GM12878 (cell line): ENCODE measurements at regions not wholly inside any gene's neighbourhood (a gene's known extent, or its start where the extent isn't known, plus 50 kb on each side); places are given as distances from the start of the nearest gene placed in this dataset.

Experiments
- ATAC-seq: fragments of 200-7000 bp; cut with Tn5 transposase; 3 replicates; pipeline ENCODE4 v1.9.1; 2020; ENCODE audit warnings: mild to moderate bottlenecking, moderate library complexity
- BruUV-seq: library from RNA; stranded (reverse); fragments of 400-500 nt; replicated peaks from 2 replicates; lab custom pipeline; 2021; lab: Mats Ljungman, UMichigan
- CTCF ChIA-PET: fragments of 300-600 bp; sonication (Branson Sonifier 250); formaldehyde crosslinking; extraction: SDS; loops from one replicate; lab custom pipeline; 2021; ENCODE audit warnings: inconsistent platforms; lab: Yijun Ruan, JAX
- POLR2A ChIA-PET: fragments of 350-600 bp; formaldehyde crosslinking; extraction: SDS; loops from one replicate; lab custom pipeline; 2021; ENCODE audit warnings: inconsistent platforms; lab: Charles Lee
- RAD21 ChIA-PET: fragments of 300-600 bp; sonication (Branson Sonifier 250); formaldehyde crosslinking; loops from one replicate; lab custom pipeline; 2023; ENCODE audit warnings: antibody characterized with exemption; ENCODE audit not compliant: unreplicated experiment; lab: Charles Lee
- SMC1A ChIA-PET: fragments of 300-600 bp; sonication (Branson Sonifier 250); formaldehyde crosslinking; loops from one replicate; lab custom pipeline; 2023; ENCODE audit not compliant: unreplicated experiment, uncharacterized antibody; lab: Charles Lee
- DNase-seq: peaks from one replicate; pipeline ENCODE4 v3.0.0-alpha.2; 2011; ENCODE audit warnings: low read depth, low spot score
- FAIRE-seq: peaks from 3 replicates; lab custom pipeline; 2011; peaks lifted over from hg19 to GRCh38; lab: Jason Lieb, UNC
- H2AFZ ChIP-seq: 2 replicates; pipeline ENCODE4 v1.6.0; 2011; ENCODE audit warnings: low read depth, low read length, control low read depth; ENCODE audit not compliant: control insufficient read depth
- H3K27ac ChIP-seq: 2 replicates; pipeline ENCODE4 v1.5.1; 2011; ENCODE audit warnings: control low read depth; ENCODE audit not compliant: control insufficient read depth, insufficient read depth
- H3K27me3 ChIP-seq, 2 experiments: replicated peaks in 1 of 2; 2 replicates each; pipeline versions ENCODE4 v1.6.0 to v1.6.1; 2011; ENCODE audit warnings: low read length in 1 of 2; ENCODE audit not compliant: control insufficient read depth in 2 of 2, insufficient read depth in 2 of 2
- H3K36me3 ChIP-seq, 2 experiments: 2 replicates each; pipeline ENCODE4 v1.5.1; 2011; ENCODE audit warnings: low read length in 1 of 2; ENCODE audit not compliant: control insufficient read depth in 2 of 2, insufficient read depth in 2 of 2
- H3K4me1 ChIP-seq: 2 replicates; pipeline ENCODE4 v1.6.1; 2011; ENCODE audit warnings: mild to moderate bottlenecking, low read length, moderate library complexity, mixed read lengths; ENCODE audit not compliant: control insufficient read depth, insufficient read depth
- H3K4me2 ChIP-seq: 2 replicates; pipeline ENCODE4 v1.6.0; 2011; ENCODE audit warnings: control low read depth; ENCODE audit not compliant: control insufficient read depth, insufficient read depth
- H3K4me3 ChIP-seq: fragments of 200-600 bp; sonication (generic); 2 replicates; pipeline ENCODE4 v1.5.1; 2016
- H3K79me2 ChIP-seq: 2 replicates; pipeline ENCODE4 v1.6.0; 2011; ENCODE audit warnings: low read length; ENCODE audit not compliant: control insufficient read depth, insufficient read depth
- H3K9ac ChIP-seq: 2 replicates; pipeline ENCODE4 v1.8.0; 2011; ENCODE audit warnings: low read length, control low read depth, mixed read lengths; ENCODE audit not compliant: control insufficient read depth, insufficient read depth
- H3K9me3 ChIP-seq: replicated peaks from 3 replicates; pipeline ENCODE4 v1.5.1; 2011; ENCODE audit warnings: mild to moderate bottlenecking, low read length; ENCODE audit not compliant: control insufficient read depth, insufficient read depth
- H4K20me1 ChIP-seq: 2 replicates; pipeline ENCODE4 v1.6.0; 2011; ENCODE audit not compliant: control insufficient read depth, insufficient read depth
- BRCA1 ChIP-seq: IDR thresholded peaks from 2 replicates; pipeline ENCODE4 v1.6.1; 2011; ENCODE audit warnings: low read depth, low read length, improper control_type of control experiment
- ESRRA ChIP-seq: IDR thresholded peaks from 2 replicates; pipeline ENCODE4 v1.6.1; 2012; ENCODE audit warnings: mild to moderate bottlenecking, low read length, improper control_type of control experiment
- GATAD2B ChIP-seq: fragments of 450-650 bp; conservative IDR thresholded peaks from 2 replicates; pipeline ENCODE4 v1.6.1; 2017; ENCODE audit warnings: low read depth, mild to moderate bottlenecking, moderate library complexity
- KDM1A ChIP-seq: fragments of 200-600 bp; sonication (generic); IDR thresholded peaks from 2 replicates; pipeline ENCODE4 v1.6.1; 2016; ENCODE audit warnings: borderline replicate concordance
- MYC ChIP-seq: IDR thresholded peaks from 2 replicates; pipeline ENCODE4 v1.6.1; 2011; ENCODE audit warnings: mild to moderate bottlenecking, low read length, moderate library complexity, inconsistent platforms; ENCODE audit not compliant: insufficient read depth, insufficient replicate concordance, insufficient read length, severe bottlenecking
- RUNX3 ChIP-seq: IDR thresholded peaks from 2 replicates; pipeline ENCODE4 v1.6.1; 2012; ENCODE audit warnings: low read length, inconsistent platforms
- SMAD5 ChIP-seq: IDR thresholded peaks from 2 replicates; pipeline ENCODE4 v1.6.1; 2016; ENCODE audit warnings: antibody characterized with exemption, low read depth
- SMARCA5 ChIP-seq: fragments of 450-650 bp; IDR thresholded peaks from 2 replicates; pipeline ENCODE4 v1.6.1; 2017; ENCODE audit warnings: mild to moderate bottlenecking
- TCF3 ChIP-seq: IDR thresholded peaks from 2 replicates; pipeline ENCODE4 v1.6.1; 2012; ENCODE audit warnings: low read depth, mild to moderate bottlenecking, low read length, borderline replicate concordance; ENCODE audit not compliant: insufficient read depth
- YBX1 ChIP-seq: fragments of 450-650 bp; IDR thresholded peaks from 2 replicates; pipeline ENCODE4 v1.6.1; 2016; ENCODE audit warnings: antibody characterized with exemption
- ZNF24 ChIP-seq: fragments of 450-650 bp; IDR thresholded peaks from 2 replicates; pipeline ENCODE4 v1.6.1; 2017; ENCODE audit warnings: antibody characterized with exemption, mild to moderate bottlenecking
- WGBS: methylation state at CpG from one replicate; pipeline ENCODE4 v1.1.6; 2016; ENCODE audit warnings: low lambda C conversion rate; ENCODE audit not compliant: insufficient replicate concordance, insufficient coverage; ENCODE audit errors: missing lambda C conversion rate; 5-methylcytosine and 5-hydroxymethylcytosine counted together
- in situ Hi-C: fragments of 300-500 bp; cut with MboI; formaldehyde crosslinking; loops from 9 replicates; pipeline ENCODE4 v1.14.3; 2018; ENCODE audit warnings: mixed read lengths
- intact Hi-C: fragments of 100-400 bp; cut with micrococcal nuclease; formaldehyde crosslinking; loops from one replicate; pipeline ENCODE4 v1.14.2; 2022; ENCODE audit not compliant: unreplicated experiment
- TF ChIP-seq, protein P1 (sequence below): IDR thresholded peaks from 2 replicates; pipeline ENCODE4 v1.6.1; 2012; ENCODE audit warnings: mild to moderate bottlenecking, low read depth, low read length
- TF ChIP-seq, protein P2 (sequence below): IDR thresholded peaks from 2 replicates; pipeline ENCODE4 v1.6.1; 2012; ENCODE audit warnings: improper control_type of control experiment, low read depth, low read length; ENCODE audit not compliant: insufficient replicate concordance
- TF ChIP-seq, protein P3 (sequence below): IDR thresholded peaks from 2 replicates; pipeline ENCODE4 v1.6.1; 2012; ENCODE audit warnings: low read depth, low read length, improper control_type of control experiment
- TF ChIP-seq, protein P4 (sequence below): fragments of 150-350 bp; IDR thresholded peaks from 2 replicates; pipeline ENCODE4 v1.6.1; 2014; ENCODE audit warnings: mild to moderate bottlenecking, low read depth, low read length

DNA sequence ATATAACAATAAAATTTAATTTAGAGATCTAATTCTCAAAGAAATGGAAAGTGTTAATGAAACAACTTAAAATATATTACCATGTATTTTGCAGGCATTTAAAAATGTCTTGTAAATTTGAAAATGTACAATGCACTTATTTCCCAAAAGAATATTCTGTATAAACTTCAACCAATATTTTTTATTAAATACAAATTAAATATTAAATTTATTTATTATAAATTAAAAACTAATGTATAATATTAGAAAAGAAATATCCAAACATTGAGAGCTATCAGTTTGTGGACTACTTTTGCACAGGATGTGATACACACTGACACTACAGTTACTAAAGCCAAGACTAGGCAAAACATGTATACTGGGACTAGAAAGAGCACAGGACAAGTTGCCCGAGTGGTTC lies 707.0 kb upstream of the NRSN1 start:
- Histone ChIP-seq H3K4me3 (no peak overlapping the region), H3K4me2 (no peak overlapping the region), H3K4me1 (no peaks in the 10 kb centered on the region), H3K36me3 (no peaks in the 10 kb centered on the region), H3K9ac (no peak overlapping the region), H3K27ac (no peak overlapping the region), H2AFZ (no peak overlapping the region), H3K79me2 (no peaks in the 10 kb centered on the region), H4K20me1 (no peaks in the 10 kb centered on the region), H3K27me3 (no peaks in the 10 kb centered on the region), H3K9me3 (no peaks in the 10 kb centered on the region)
- no peak for ATAC-seq
- FAIRE-seq = no peak
- ChIA-PET POLR2A (no interaction called here), RAD21 (no interaction called here), SMC1A (no interaction called here), CTCF (interaction anchor here (1.7 kb wide), 1 partner anchor 169 kb away, joined by 3 read pairs; no protein-coding TSS in a partner anchor)
- intact Hi-C loops = no loop called here
- WGBS = 5% methylated on average over 1 of the region's 1 CpG
- no peak for DNase-seq
- in situ Hi-C loops = no loop called here
- BruUV-seq = no TSS peak
- TF ChIP-seq, protein P1, sequence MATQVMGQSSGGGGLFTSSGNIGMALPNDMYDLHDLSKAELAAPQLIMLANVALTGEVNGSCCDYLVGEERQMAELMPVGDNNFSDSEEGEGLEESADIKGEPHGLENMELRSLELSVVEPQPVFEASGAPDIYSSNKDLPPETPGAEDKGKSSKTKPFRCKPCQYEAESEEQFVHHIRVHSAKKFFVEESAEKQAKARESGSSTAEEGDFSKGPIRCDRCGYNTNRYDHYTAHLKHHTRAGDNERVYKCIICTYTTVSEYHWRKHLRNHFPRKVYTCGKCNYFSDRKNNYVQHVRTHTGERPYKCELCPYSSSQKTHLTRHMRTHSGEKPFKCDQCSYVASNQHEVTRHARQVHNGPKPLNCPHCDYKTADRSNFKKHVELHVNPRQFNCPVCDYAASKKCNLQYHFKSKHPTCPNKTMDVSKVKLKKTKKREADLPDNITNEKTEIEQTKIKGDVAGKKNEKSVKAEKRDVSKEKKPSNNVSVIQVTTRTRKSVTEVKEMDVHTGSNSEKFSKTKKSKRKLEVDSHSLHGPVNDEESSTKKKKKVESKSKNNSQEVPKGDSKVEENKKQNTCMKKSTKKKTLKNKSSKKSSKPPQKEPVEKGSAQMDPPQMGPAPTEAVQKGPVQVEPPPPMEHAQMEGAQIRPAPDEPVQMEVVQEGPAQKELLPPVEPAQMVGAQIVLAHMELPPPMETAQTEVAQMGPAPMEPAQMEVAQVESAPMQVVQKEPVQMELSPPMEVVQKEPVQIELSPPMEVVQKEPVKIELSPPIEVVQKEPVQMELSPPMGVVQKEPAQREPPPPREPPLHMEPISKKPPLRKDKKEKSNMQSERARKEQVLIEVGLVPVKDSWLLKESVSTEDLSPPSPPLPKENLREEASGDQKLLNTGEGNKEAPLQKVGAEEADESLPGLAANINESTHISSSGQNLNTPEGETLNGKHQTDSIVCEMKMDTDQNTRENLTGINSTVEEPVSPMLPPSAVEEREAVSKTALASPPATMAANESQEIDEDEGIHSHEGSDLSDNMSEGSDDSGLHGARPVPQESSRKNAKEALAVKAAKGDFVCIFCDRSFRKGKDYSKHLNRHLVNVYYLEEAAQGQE = no peak
- no peak for TF ChIP-seq GATAD2B
- TF ChIP-seq, protein P2, sequence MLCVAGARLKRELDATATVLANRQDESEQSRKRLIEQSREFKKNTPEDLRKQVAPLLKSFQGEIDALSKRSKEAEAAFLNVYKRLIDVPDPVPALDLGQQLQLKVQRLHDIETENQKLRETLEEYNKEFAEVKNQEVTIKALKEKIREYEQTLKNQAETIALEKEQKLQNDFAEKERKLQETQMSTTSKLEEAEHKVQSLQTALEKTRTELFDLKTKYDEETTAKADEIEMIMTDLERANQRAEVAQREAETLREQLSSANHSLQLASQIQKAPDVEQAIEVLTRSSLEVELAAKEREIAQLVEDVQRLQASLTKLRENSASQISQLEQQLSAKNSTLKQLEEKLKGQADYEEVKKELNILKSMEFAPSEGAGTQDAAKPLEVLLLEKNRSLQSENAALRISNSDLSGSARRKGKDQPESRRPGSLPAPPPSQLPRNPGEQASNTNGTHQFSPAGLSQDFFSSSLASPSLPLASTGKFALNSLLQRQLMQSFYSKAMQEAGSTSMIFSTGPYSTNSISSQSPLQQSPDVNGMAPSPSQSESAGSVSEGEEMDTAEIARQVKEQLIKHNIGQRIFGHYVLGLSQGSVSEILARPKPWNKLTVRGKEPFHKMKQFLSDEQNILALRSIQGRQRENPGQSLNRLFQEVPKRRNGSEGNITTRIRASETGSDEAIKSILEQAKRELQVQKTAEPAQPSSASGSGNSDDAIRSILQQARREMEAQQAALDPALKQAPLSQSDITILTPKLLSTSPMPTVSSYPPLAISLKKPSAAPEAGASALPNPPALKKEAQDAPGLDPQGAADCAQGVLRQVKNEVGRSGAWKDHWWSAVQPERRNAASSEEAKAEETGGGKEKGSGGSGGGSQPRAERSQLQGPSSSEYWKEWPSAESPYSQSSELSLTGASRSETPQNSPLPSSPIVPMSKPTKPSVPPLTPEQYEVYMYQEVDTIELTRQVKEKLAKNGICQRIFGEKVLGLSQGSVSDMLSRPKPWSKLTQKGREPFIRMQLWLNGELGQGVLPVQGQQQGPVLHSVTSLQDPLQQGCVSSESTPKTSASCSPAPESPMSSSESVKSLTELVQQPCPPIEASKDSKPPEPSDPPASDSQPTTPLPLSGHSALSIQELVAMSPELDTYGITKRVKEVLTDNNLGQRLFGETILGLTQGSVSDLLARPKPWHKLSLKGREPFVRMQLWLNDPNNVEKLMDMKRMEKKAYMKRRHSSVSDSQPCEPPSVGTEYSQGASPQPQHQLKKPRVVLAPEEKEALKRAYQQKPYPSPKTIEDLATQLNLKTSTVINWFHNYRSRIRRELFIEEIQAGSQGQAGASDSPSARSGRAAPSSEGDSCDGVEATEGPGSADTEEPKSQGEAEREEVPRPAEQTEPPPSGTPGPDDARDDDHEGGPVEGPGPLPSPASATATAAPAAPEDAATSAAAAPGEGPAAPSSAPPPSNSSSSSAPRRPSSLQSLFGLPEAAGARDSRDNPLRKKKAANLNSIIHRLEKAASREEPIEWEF = no peak
- TF ChIP-seq TCF3 = no peak
- TF ChIP-seq, protein P3, sequence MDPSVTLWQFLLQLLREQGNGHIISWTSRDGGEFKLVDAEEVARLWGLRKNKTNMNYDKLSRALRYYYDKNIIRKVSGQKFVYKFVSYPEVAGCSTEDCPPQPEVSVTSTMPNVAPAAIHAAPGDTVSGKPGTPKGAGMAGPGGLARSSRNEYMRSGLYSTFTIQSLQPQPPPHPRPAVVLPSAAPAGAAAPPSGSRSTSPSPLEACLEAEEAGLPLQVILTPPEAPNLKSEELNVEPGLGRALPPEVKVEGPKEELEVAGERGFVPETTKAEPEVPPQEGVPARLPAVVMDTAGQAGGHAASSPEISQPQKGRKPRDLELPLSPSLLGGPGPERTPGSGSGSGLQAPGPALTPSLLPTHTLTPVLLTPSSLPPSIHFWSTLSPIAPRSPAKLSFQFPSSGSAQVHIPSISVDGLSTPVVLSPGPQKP = no peak
- TF ChIP-seq BRCA1 = no peak
- no peak for TF ChIP-seq SMARCA5
- TF ChIP-seq, protein P4, sequence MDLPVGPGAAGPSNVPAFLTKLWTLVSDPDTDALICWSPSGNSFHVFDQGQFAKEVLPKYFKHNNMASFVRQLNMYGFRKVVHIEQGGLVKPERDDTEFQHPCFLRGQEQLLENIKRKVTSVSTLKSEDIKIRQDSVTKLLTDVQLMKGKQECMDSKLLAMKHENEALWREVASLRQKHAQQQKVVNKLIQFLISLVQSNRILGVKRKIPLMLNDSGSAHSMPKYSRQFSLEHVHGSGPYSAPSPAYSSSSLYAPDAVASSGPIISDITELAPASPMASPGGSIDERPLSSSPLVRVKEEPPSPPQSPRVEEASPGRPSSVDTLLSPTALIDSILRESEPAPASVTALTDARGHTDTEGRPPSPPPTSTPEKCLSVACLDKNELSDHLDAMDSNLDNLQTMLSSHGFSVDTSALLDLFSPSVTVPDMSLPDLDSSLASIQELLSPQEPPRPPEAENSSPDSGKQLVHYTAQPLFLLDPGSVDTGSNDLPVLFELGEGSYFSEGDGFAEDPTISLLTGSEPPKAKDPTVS = no peak
- no peak for TF ChIP-seq YBX1
- TF ChIP-seq ESRRA = no peak
- TF ChIP-seq KDM1A = no peak
- TF ChIP-seq SMAD5 = no peak
- no peak for TF ChIP-seq ZNF24
- TF ChIP-seq MYC = no peak
- no peak for TF ChIP-seq RUNX3
